PFSK-1 (cell line): ENCODE measurements at regions not wholly inside any gene's neighbourhood (a gene's known extent, or its start where the extent isn't known, plus 50 kb on each side); places are given as distances from the start of the nearest gene placed in this dataset.

Experiments used
- POLR2AphosphoS5 ChIP-seq: IDR thresholded peaks from 2 replicates; pipeline ENCODE4 v1.6.1; 2012; ENCODE audit warnings: low read depth, mild to moderate bottlenecking, control low read depth, low read length, moderate library complexity
- SIN3A ChIP-seq: IDR thresholded peaks from 2 replicates; pipeline ENCODE4 v1.6.1; 2012; ENCODE audit warnings: mild to moderate bottlenecking, low read length, moderate library complexity, borderline replicate concordance; ENCODE audit not compliant: insufficient read depth
- TF ChIP-seq, protein P1 (sequence below), 2 experiments: IDR thresholded peaks; 2 replicates each; pipeline versions ENCODE4 v1.6.1 to v1.8.0; 2011 to 2012; ENCODE audit warnings: low read depth in 2 of 2, low read length in 2 of 2, control low read depth in 1 of 2, inconsistent platforms in 1 of 2, mild to moderate bottlenecking in 1 of 2, moderate library complexity in 1 of 2; ENCODE audit not compliant: insufficient read depth in 1 of 2

DNA sequence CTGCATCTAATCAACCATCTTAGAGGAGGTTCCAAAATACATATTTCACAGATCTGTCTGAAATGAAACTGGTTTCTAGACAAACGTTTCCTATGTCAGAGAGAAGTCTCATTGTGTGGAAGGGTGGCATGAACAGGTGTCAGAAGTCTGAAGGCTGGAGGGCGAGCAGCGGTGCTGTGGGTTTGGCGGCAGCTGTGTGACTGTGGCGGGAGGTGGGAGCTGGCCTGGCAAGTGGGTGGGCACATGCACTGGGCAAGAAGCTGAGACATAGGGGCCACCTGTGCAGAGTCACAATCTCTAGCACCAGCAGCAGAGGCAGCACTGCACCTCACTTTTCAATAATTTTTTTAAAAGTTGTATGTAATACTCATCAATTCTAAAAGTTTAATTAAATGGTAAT is 346.3 kb downstream of the DSC3 start:
- TF ChIP-seq, protein P1, sequence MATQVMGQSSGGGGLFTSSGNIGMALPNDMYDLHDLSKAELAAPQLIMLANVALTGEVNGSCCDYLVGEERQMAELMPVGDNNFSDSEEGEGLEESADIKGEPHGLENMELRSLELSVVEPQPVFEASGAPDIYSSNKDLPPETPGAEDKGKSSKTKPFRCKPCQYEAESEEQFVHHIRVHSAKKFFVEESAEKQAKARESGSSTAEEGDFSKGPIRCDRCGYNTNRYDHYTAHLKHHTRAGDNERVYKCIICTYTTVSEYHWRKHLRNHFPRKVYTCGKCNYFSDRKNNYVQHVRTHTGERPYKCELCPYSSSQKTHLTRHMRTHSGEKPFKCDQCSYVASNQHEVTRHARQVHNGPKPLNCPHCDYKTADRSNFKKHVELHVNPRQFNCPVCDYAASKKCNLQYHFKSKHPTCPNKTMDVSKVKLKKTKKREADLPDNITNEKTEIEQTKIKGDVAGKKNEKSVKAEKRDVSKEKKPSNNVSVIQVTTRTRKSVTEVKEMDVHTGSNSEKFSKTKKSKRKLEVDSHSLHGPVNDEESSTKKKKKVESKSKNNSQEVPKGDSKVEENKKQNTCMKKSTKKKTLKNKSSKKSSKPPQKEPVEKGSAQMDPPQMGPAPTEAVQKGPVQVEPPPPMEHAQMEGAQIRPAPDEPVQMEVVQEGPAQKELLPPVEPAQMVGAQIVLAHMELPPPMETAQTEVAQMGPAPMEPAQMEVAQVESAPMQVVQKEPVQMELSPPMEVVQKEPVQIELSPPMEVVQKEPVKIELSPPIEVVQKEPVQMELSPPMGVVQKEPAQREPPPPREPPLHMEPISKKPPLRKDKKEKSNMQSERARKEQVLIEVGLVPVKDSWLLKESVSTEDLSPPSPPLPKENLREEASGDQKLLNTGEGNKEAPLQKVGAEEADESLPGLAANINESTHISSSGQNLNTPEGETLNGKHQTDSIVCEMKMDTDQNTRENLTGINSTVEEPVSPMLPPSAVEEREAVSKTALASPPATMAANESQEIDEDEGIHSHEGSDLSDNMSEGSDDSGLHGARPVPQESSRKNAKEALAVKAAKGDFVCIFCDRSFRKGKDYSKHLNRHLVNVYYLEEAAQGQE (IDR thresholded peaks at IDR 0.05; ENCODE audit: insufficient read depth in 1 of 2, low read depth in 2 of 2, low read length in 2 of 2), result no peak
- TF ChIP-seq POLR2AphosphoS5 (no peak), SIN3A (no peak)
